ENCODE measurements at regions not wholly inside any gene's neighbourhood (a gene's known extent, or its start where the extent isn't known, plus 50 kb on each side); places are given as distances from the start of the nearest gene placed in this dataset.

GRCh38 chr3:70564552-70564951 is 252.1 kb upstream of the MDFIC2 start:
- TF ChIP-seq POLR2AphosphoS5 (IDR thresholded peaks at IDR 0.05) (no peak), CTCF (IDR thresholded peaks at IDR 0.05) (no peak), POLR2A (IDR thresholded peaks at IDR 0.05) (no peak), EP300 (IDR thresholded peaks at IDR 0.05) (no peak)

Measured in stomach (tissue), 4 donors.